GM12878 (cell line): ENCODE measurements at regions not wholly inside any gene's neighbourhood (a gene's known extent, or its start where the extent isn't known, plus 50 kb on each side); places are given as distances from the start of the nearest gene placed in this dataset.

Source experiments
- ATAC-seq: fragments of 200-7000 bp; cut with Tn5 transposase; 3 replicates; pipeline ENCODE4 v1.9.1; 2020; ENCODE audit warnings: mild to moderate bottlenecking, moderate library complexity
- BruUV-seq: library from RNA; stranded (reverse); fragments of 400-500 nt; replicated peaks from 2 replicates; lab custom pipeline; 2021; lab: Mats Ljungman, UMichigan
- CTCF ChIA-PET: fragments of 300-600 bp; sonication (Branson Sonifier 250); formaldehyde crosslinking; extraction: SDS; loops from one replicate; lab custom pipeline; 2021; ENCODE audit warnings: inconsistent platforms; lab: Yijun Ruan, JAX
- POLR2A ChIA-PET: fragments of 350-600 bp; formaldehyde crosslinking; extraction: SDS; loops from one replicate; lab custom pipeline; 2021; ENCODE audit warnings: inconsistent platforms; lab: Charles Lee
- RAD21 ChIA-PET: fragments of 300-600 bp; sonication (Branson Sonifier 250); formaldehyde crosslinking; loops from one replicate; lab custom pipeline; 2023; ENCODE audit warnings: antibody characterized with exemption; ENCODE audit not compliant: unreplicated experiment; lab: Charles Lee
- SMC1A ChIA-PET: fragments of 300-600 bp; sonication (Branson Sonifier 250); formaldehyde crosslinking; loops from one replicate; lab custom pipeline; 2023; ENCODE audit not compliant: unreplicated experiment, uncharacterized antibody; lab: Charles Lee
- DNase-seq: peaks from one replicate; pipeline ENCODE4 v3.0.0-alpha.2; 2011; ENCODE audit warnings: low read depth, low spot score
- FAIRE-seq: peaks from 3 replicates; lab custom pipeline; 2011; peaks lifted over from hg19 to GRCh38; lab: Jason Lieb, UNC
- H2AFZ ChIP-seq: 2 replicates; pipeline ENCODE4 v1.6.0; 2011; ENCODE audit warnings: low read depth, low read length, control low read depth; ENCODE audit not compliant: control insufficient read depth
- H3K27ac ChIP-seq: 2 replicates; pipeline ENCODE4 v1.5.1; 2011; ENCODE audit warnings: control low read depth; ENCODE audit not compliant: control insufficient read depth, insufficient read depth
- H3K27me3 ChIP-seq, 2 experiments: replicated peaks in 1 of 2; 2 replicates each; pipeline versions ENCODE4 v1.6.0 to v1.6.1; 2011; ENCODE audit warnings: low read length in 1 of 2; ENCODE audit not compliant: control insufficient read depth in 2 of 2, insufficient read depth in 2 of 2
- H3K36me3 ChIP-seq, 2 experiments: 2 replicates each; pipeline ENCODE4 v1.5.1; 2011; ENCODE audit warnings: low read length in 1 of 2; ENCODE audit not compliant: control insufficient read depth in 2 of 2, insufficient read depth in 2 of 2
- H3K4me1 ChIP-seq: 2 replicates; pipeline ENCODE4 v1.6.1; 2011; ENCODE audit warnings: mild to moderate bottlenecking, low read length, moderate library complexity, mixed read lengths; ENCODE audit not compliant: control insufficient read depth, insufficient read depth
- H3K4me2 ChIP-seq: 2 replicates; pipeline ENCODE4 v1.6.0; 2011; ENCODE audit warnings: control low read depth; ENCODE audit not compliant: control insufficient read depth, insufficient read depth
- H3K4me3 ChIP-seq: fragments of 200-600 bp; sonication (generic); 2 replicates; pipeline ENCODE4 v1.5.1; 2016
- H3K79me2 ChIP-seq: 2 replicates; pipeline ENCODE4 v1.6.0; 2011; ENCODE audit warnings: low read length; ENCODE audit not compliant: control insufficient read depth, insufficient read depth
- H3K9ac ChIP-seq: 2 replicates; pipeline ENCODE4 v1.8.0; 2011; ENCODE audit warnings: low read length, control low read depth, mixed read lengths; ENCODE audit not compliant: control insufficient read depth, insufficient read depth
- H3K9me3 ChIP-seq: replicated peaks from 3 replicates; pipeline ENCODE4 v1.5.1; 2011; ENCODE audit warnings: mild to moderate bottlenecking, low read length; ENCODE audit not compliant: control insufficient read depth, insufficient read depth
- H4K20me1 ChIP-seq: 2 replicates; pipeline ENCODE4 v1.6.0; 2011; ENCODE audit not compliant: control insufficient read depth, insufficient read depth
- NR2C1 ChIP-seq: fragments of 450-650 bp; IDR thresholded peaks from 2 replicates; pipeline ENCODE4 v1.6.1; 2017; ENCODE audit warnings: antibody characterized with exemption, mild to moderate bottlenecking, moderate library complexity
- SPI1 ChIP-seq: IDR thresholded peaks from 2 replicates; pipeline ENCODE4 v1.6.1; 2011; ENCODE audit warnings: low read depth, mild to moderate bottlenecking, low read length, moderate library complexity, borderline replicate concordance; ENCODE audit not compliant: insufficient read depth
- STAT1 ChIP-seq: fragments of 450-650 bp; conservative IDR thresholded peaks from 2 replicates; pipeline ENCODE4 v1.6.1; 2014; ENCODE audit warnings: antibody characterized with exemption, mild to moderate bottlenecking
- WGBS: methylation state at CpG from one replicate; pipeline ENCODE4 v1.1.6; 2016; ENCODE audit warnings: low lambda C conversion rate; ENCODE audit not compliant: insufficient replicate concordance, insufficient coverage; ENCODE audit errors: missing lambda C conversion rate; 5-methylcytosine and 5-hydroxymethylcytosine counted together
- in situ Hi-C: fragments of 300-500 bp; cut with MboI; formaldehyde crosslinking; loops from 9 replicates; pipeline ENCODE4 v1.14.3; 2018; ENCODE audit warnings: mixed read lengths
- intact Hi-C: fragments of 100-400 bp; cut with micrococcal nuclease; formaldehyde crosslinking; loops from one replicate; pipeline ENCODE4 v1.14.2; 2022; ENCODE audit not compliant: unreplicated experiment

GRCh38 chr11:122413677-122414076 lies 241.8 kb upstream of the UBASH3B start:
- H3K79me2 ChIP-seq = no peaks in the 10 kb centered on the region
- H2AFZ ChIP-seq = no peak overlapping the region
- H3K36me3 ChIP-seq = no peaks in the 10 kb centered on the region
- H3K9me3 ChIP-seq = no peaks in the 10 kb centered on the region; the same call in 2 of the 3 replicates
- no peak overlapping the region for H3K27ac ChIP-seq
- intact Hi-C loops = no loop called here
- BruUV-seq = no TSS peak
- in situ Hi-C loops = no loop called here
- no peaks in the 10 kb centered on the region for H4K20me1 ChIP-seq
- no peak for DNase-seq
- no peaks in the 10 kb centered on the region for H3K27me3 ChIP-seq
- no peak overlapping the region for H3K4me3 ChIP-seq
- ChIA-PET SMC1A (interaction anchor here (0.7 kb wide), 1 partner anchor 487 kb away, joined by 4 read pairs; no protein-coding TSS in a partner anchor), POLR2A (no interaction called here), CTCF (interaction anchor here (0.7 to 2.0 kb wide), 2 partner anchors 11 to 21 kb away, joined by 3 to 4 read pairs; no protein-coding TSS in a partner anchor), RAD21 (no interaction called here)
- no peak overlapping the region for H3K4me2 ChIP-seq
- TF ChIP-seq STAT1 = no peak
- FAIRE-seq = no peak
- no peaks in the 10 kb centered on the region for H3K4me1 ChIP-seq
- no peak for ATAC-seq
- H3K9ac ChIP-seq = no peak overlapping the region

DNA sequence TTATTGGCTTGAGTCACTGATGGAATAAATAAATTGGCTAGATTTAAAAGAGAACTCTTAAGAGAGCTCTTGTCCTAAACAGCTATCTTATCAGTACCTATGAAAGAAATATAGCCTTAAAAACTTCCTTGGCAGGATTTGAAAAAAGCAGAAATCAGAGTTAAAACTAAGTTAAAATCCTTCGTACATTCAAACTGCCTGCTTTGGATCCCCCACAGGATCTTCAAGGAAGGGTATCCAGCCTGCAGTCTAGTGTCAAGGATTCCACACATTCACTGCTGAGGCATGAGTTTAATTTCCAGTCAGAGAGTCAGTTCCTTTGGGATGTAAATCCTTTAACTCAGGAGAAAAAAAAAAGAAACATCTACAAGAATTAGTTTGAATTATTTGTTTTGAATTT lies 242.9 kb upstream of the UBASH3B start:
- in situ Hi-C loops (no loop called here), intact Hi-C loops (no loop called here)
- 0% methylated on average over 1 of the region's 1 CpG for WGBS
- BruUV-seq = no TSS peak
- H3K4me2 ChIP-seq = no peak overlapping the region
- H4K20me1 ChIP-seq = no peaks in the 10 kb centered on the region
- no peak for DNase-seq
- no peak overlapping the region for H3K4me3 ChIP-seq
- ChIA-PET RAD21 (no interaction called here), POLR2A (no interaction called here), CTCF (interaction anchor here (2.0 kb wide), 1 partner anchor 20 kb away, joined by 4 read pairs; no protein-coding TSS in a partner anchor), SMC1A (interaction anchor here (0.7 kb wide), 1 partner anchor 1425 kb away, joined by 3 read pairs; no protein-coding TSS in a partner anchor)
- H3K36me3 ChIP-seq = no peaks in the 10 kb centered on the region
- no peaks in the 10 kb centered on the region for H3K27me3 ChIP-seq
- H3K27ac ChIP-seq = no peak overlapping the region
- TF ChIP-seq SPI1 (no peak), NR2C1 (no peak)
- H3K9ac ChIP-seq = no peak overlapping the region
- no peaks in the 10 kb centered on the region; the same call in 2 of the 3 replicates for H3K9me3 ChIP-seq
- no peak for FAIRE-seq
- H3K79me2 ChIP-seq = no peaks in the 10 kb centered on the region
- no peak for ATAC-seq
- H2AFZ ChIP-seq = no peak overlapping the region
- no peaks in the 10 kb centered on the region for H3K4me1 ChIP-seq
